NCI-H460 (cell line): ENCODE measurements at regions not wholly inside any gene's neighbourhood (a gene's known extent, or its start where the extent isn't known, plus 50 kb on each side); places are given as distances from the start of the nearest gene placed in this dataset.
"Not testable (repeated sequence)": the region's sequence is repeated elsewhere in the genome, so short reads cannot be mapped to it uniquely, and the experiment has no call there.

ENCODE experiments used
- DNase-seq: peaks from one replicate; pipeline ENCODE4 v3.0.0-alpha.2; 2016; ENCODE audit warnings: low read depth; ENCODE audit errors: extremely low read depth

- no peak for DNase-seq
Observed at GRCh38 chr1:213750231-213751063, 237.3 kb upstream of the PROX1 start.

GRCh38 chr1:213751064-213751397, 236.7 kb upstream of the PROX1 start:
- DNase-seq = no peak

GRCh38 chr1:213759359-213760181, 228.2 kb upstream of the PROX1 start:
- no peak for DNase-seq

GRCh38 chr1:213761845-213762407, 225.8 kb upstream of the PROX1 start:
- DNase-seq = no peak

DNA sequence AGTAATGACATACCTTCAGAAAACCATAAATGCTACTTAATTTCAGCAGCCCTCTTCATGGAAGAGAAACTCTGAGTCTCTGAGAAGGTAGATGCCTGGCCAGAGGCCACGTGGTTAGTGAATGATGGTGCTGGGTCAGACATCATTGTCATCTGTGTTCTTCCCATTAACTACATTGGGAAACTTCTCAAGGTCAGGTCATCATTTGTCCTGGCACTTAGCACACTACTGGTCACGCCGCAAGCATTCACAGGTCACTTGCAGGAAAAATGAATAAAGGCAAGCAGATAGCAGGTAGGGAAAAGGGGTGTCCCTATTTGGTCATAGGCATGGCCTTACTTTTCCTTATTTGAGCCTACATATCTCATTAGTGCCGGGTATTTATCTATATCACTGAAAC, 220.1 kb upstream of the PROX1 start:
- DNase-seq = no peak

DNA sequence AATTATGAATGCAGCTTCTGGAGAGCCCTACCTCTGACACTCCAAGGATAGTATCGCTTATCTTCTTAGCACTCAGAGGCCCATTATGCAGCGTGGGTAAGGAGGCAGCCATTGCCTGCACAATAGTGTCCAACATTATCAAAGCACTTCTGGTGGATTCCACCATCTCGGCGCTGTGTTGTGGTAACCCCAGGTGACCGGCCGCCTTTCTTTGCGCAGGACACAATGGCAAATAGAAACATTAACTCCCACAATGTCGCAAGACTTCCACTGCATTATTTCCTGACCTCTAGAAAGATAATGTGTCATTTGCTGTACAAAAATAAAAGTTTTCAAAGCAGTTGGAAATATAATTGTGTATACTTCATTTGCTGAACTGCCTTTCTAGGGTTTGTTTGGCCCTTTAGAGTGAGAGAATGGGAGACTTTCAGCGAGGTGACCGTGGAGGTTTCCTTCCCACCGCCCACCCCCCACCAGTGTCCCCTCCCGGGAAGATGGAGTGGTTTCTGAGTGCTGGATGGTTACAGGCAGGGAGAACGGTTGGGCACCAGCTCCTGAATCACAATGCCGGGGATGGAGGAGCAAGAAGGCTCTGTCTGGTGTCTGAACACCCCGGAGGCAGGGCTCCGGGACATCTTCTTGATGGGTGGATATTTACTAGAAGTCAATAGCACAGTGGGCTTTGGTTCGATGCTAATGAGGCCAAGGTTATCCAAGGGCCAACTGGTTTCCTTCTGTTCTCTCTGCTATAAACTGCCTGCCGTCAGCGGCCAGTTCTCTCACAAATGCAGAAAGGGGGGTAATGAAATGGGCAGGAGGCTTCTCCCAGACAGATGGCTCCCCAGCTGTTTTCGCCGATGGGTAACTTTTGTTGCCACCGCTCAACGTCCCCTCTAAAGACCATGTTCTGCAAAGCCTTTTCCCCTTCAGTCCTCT, 215.4 kb upstream of the PROX1 start:
- no peak for DNase-seq

DNA sequence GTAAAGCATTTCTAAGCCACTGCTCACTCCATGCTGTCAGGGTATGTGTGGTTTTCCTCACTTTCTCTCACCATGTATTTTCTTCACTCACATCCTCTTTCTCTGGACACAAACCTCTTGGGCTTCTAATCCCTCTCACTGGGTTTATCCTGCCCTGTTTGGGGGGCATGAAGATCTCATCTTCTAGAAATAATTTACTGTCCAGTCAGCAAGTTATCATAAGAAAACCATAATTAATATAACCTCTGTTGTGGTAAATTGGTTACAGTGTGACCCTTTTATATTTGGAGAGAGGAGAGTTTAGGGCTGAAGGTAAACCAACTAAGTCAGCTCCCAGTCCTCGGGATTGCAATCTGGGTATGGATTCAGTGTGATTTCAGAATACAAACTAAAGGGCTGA, 213.8 kb upstream of the PROX1 start:
- no peak for DNase-seq

- no peak for DNase-seq
Observed at GRCh38 chr1:213776969-213777368, 210.8 kb upstream of the PROX1 start.

GRCh38 chr1:213779228-213779627, 208.5 kb upstream of the PROX1 start:
- DNase-seq = no peak

GRCh38 chr1:213782941-213783672, 204.7 kb upstream of the PROX1 start:
- no peak for DNase-seq

- DNase-seq = no peak
Observed at GRCh38 chr1:213783893-213784292, 203.9 kb upstream of the PROX1 start.

- no peak for DNase-seq
Observed at GRCh38 chr1:213786683-213787082, 201.1 kb upstream of the PROX1 start.

GRCh38 chr1:213790565-213790964, 197.2 kb upstream of the PROX1 start:
- DNase-seq = no peak

- no peak for DNase-seq
Observed at GRCh38 chr1:213793482-213794067, 194.2 kb upstream of the PROX1 start.

GRCh38 chr1:213796525-213796924, 191.2 kb upstream of the PROX1 start:
- DNase-seq = no peak

- DNase-seq = not testable (repeated sequence)
Observed at GRCh38 chr1:213808288-213808687, 179.5 kb upstream of the PROX1 start.

- no peak for DNase-seq
Observed at GRCh38 chr1:213817156-213817555, 170.6 kb upstream of the PROX1 start.

DNA sequence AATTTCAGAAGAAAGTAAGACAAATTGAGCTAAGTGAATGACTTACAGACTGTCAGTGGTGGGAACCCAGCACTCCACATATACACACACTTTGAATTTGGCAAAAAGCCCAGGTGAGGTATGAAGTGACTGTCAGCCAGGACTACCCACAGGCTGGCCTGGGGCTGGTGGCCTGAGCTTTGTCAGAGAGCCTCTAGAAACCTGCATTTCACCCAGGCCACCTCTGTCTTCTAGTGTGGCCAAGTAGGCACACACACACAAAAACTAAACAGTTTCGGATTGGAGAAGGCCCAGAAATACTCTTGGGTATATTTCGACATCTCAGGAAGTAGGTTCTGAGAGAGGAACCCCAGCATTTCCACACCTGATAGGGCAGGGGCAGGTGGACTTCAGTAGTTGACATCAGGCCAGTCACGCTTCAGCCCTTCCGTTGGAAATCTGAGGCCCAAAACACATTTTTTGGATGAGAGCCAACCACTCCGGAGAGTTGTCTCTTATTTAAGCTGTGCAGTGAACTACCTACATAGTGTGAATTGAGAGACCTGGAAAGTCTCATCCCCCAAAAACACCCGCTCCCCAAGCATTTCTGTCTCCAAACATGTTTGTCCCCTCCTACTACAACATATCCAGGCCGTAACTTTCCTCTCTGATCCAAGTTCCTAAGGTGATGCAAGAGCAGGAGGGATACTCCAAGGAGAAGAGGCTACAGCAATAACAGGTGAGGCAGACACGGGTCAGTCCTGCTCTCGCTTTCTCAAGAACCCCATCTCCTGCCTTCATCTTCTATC, 167.2 kb upstream of the PROX1 start:
- no peak for DNase-seq
